Tibial artery (tissue), 4 donors: ENCODE measurements at regions not wholly inside any gene's neighbourhood (a gene's known extent, or its start where the extent isn't known, plus 50 kb on each side); places are given as distances from the start of the nearest gene placed in this dataset.

Experiments used
- DNase-seq, 2 donors: peaks; one replicate each; pipeline ENCODE4 v3.0.0-alpha.2; 2019
- H3K27ac ChIP-seq, 2 donors: fragments of 200-600 bp; sonication (generic) in 1 of 2; 1 replicate in 1 of 2; 2 replicates in 1 of 2; pipeline ENCODE4 v1.5.1; 2018 to 2019; ENCODE audit warnings: mild to moderate bottlenecking in 1 of 2
- H3K27me3 ChIP-seq, 2 donors: fragments of 200-600 bp; sonication (generic) in 1 of 2; one replicate each; pipeline versions ENCODE4 v1.5.1 to v1.6.0; 2016 to 2019
- H3K36me3 ChIP-seq, 3 donors: fragments of 200-600 bp; sonication (generic) in 2 of 3; one replicate each; pipeline ENCODE4 v1.5.1; 2016 to 2019; ENCODE audit warnings: mild to moderate bottlenecking in 2 of 3
- H3K4me1 ChIP-seq, 4 donors: fragments of 200-600 bp; sonication (generic) in 2 of 4; 1 replicate in 3 of 4; 2 replicates in 1 of 4; pipeline ENCODE4 v1.5.1; 2016 to 2019
- H3K4me3 ChIP-seq, 2 donors: fragments of 200-600 bp; sonication (generic) in 1 of 2; 1 replicate in 1 of 2; 2 replicates in 1 of 2; pipeline ENCODE4 v1.5.1; 2018 to 2019; ENCODE audit warnings: mild to moderate bottlenecking in 2 of 2
- H3K9me3 ChIP-seq, 3 donors: fragments of 200-600 bp; sonication (generic) in 1 of 3; one replicate each; pipeline ENCODE4 v1.5.1; 2016 to 2019
- intact Hi-C: fragments of 100-400 bp; cut with DNase I; formaldehyde crosslinking; loops from one replicate; pipeline ENCODE4 v1.15.0; 2023; ENCODE audit warnings: low total_unique reads
- TF ChIP-seq, protein P1 (sequence below), 2 experiments: fragments of 200-600 bp in 1 of 2; fragments of 450-650 bp in 1 of 2; IDR thresholded peaks; one replicate each; pipeline ENCODE4 v1.5.1; 2017 to 2019; ENCODE audit warnings: antibody characterized with exemption in 2 of 2, mild to moderate bottlenecking in 1 of 2, moderate library complexity in 1 of 2

GRCh38 chr9:31535651-31536050 is 848.8 kb upstream of the ACO1 start:
- intact Hi-C loops, result no loop called here
- no peak overlapping the region for H3K27ac ChIP-seq
- H3K9me3 ChIP-seq, result no peaks in the 10 kb centered on the region
- no peaks in the 10 kb centered on the region for H3K4me1 ChIP-seq
- TF ChIP-seq, protein P1, sequence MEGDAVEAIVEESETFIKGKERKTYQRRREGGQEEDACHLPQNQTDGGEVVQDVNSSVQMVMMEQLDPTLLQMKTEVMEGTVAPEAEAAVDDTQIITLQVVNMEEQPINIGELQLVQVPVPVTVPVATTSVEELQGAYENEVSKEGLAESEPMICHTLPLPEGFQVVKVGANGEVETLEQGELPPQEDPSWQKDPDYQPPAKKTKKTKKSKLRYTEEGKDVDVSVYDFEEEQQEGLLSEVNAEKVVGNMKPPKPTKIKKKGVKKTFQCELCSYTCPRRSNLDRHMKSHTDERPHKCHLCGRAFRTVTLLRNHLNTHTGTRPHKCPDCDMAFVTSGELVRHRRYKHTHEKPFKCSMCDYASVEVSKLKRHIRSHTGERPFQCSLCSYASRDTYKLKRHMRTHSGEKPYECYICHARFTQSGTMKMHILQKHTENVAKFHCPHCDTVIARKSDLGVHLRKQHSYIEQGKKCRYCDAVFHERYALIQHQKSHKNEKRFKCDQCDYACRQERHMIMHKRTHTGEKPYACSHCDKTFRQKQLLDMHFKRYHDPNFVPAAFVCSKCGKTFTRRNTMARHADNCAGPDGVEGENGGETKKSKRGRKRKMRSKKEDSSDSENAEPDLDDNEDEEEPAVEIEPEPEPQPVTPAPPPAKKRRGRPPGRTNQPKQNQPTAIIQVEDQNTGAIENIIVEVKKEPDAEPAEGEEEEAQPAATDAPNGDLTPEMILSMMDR (IDR thresholded peaks at IDR 0.05), result no peak
- H3K36me3 ChIP-seq, result no peaks in the 10 kb centered on the region
- no peak overlapping the region for H3K4me3 ChIP-seq
- no peaks in the 10 kb centered on the region for H3K27me3 ChIP-seq
- DNase-seq, result no peak

DNA sequence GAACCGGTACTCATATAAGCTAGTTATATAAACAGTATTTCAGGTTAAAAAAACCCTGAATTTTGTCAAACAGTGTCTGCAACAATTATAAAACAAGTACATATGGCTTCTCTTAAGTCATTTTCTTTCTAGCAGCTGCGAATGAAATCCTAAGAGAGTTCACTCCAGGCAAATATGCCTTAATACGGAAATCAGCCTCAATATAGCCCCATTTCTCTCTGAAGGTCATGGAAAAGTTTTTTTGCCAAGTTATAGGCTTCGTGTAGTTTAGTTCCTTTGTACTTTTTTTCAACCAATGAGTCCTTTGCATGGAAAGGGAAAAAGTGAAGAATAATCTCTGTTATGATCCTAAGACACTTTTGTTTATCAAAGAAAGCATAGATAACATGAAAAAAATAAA is 848.0 kb upstream of the ACO1 start:
- Histone ChIP-seq H3K9me3 (no peaks in the 10 kb centered on the region), H3K27ac (no peak overlapping the region), H3K4me1 (no peaks in the 10 kb centered on the region), H3K36me3 (no peaks in the 10 kb centered on the region), H3K4me3 (no peak overlapping the region), H3K27me3 (no peaks in the 10 kb centered on the region)
- DNase-seq, result no peak
- intact Hi-C loops, result no loop called here
- TF ChIP-seq, protein P1 (IDR thresholded peaks at IDR 0.05), result no peak

DNA sequence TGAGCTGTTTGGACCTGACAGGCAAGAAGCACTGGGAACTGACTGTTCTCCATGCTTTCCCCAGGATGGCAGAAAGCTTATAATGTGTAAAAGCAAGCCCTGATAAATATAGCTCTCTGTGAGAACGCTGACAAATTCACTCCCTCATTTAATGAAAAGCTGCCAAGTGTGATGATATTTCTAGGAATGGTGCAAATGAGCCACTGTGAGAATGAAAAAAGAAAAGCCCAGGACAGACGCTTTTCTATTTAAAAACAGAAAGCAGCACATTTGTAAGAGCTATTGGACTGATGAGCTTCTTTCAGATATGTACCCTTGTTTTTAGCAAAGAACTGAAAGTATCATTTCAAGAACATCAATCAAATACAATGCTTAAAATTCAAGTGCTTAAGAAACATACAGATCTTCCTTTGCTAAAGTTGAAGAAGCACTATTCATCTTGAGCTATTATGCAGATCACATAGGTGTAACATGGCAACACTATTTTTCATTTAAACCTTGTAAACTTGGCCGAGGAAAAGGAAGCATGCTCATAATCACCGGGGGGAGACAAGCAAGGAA is 842.6 kb upstream of the ACO1 start:
- no peaks in the 10 kb centered on the region for H3K36me3 ChIP-seq
- no peaks in the 10 kb centered on the region for H3K9me3 ChIP-seq
- no peak for DNase-seq
- no peaks in the 10 kb centered on the region for H3K27me3 ChIP-seq
- TF ChIP-seq, protein P1 (IDR thresholded peaks at IDR 0.05), result no peak
- intact Hi-C loops, result no loop called here
- no peaks in the 10 kb centered on the region for H3K4me1 ChIP-seq
- no peak overlapping the region for H3K4me3 ChIP-seq
- H3K27ac ChIP-seq, result no peak overlapping the region

GRCh38 chr9:31542384-31543055 is 841.9 kb upstream of the ACO1 start:
- DNase-seq, result peak in 1 of 2 donors; percentile 32
- Histone ChIP-seq H3K36me3 (no peaks in the 10 kb centered on the region), H3K4me1 (no peaks in the 10 kb centered on the region), H3K9me3 (no peaks in the 10 kb centered on the region), H3K27me3 (no peaks in the 10 kb centered on the region), H3K4me3 (no peak overlapping the region), H3K27ac (no peak overlapping the region)
- intact Hi-C loops, result no loop called here
- TF ChIP-seq, protein P1 (IDR thresholded peaks at IDR 0.05), result no peak

DNA sequence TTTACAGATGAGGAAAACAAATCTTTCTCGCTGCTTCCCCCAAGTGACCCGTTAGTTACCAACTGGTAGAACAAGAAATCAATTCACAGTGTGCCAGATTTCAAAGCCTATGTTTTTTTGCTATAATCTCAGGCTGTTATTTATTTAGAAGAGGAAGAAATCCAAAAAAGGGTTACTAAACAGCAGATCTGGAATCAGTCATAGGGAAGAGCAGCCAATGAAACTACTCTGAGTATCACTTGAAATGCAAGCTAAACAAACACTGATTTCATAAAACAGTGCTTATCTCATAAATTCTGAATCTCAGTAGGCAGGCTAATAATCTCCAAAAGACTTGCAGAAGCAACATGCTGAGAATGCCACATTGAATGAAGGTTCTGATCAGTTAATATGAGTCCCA is 829.5 kb upstream of the ACO1 start:
- no peaks in the 10 kb centered on the region for H3K9me3 ChIP-seq
- no peak for DNase-seq

More for the DNA sequence above, 829.5 kb upstream of the ACO1 start:
- no peaks in the 10 kb centered on the region for H3K27me3 ChIP-seq
- TF ChIP-seq, protein P1 (IDR thresholded peaks at IDR 0.05), result no peak
- no peak overlapping the region for H3K27ac ChIP-seq
- no peaks in the 10 kb centered on the region for H3K4me1 ChIP-seq
- H3K4me3 ChIP-seq, result no peak overlapping the region
- no peaks in the 10 kb centered on the region for H3K36me3 ChIP-seq
- intact Hi-C loops, result no loop called here
